Esophagus squamous epithelium (tissue), 4 donors: ENCODE measurements at regions not wholly inside any gene's neighbourhood (a gene's known extent, or its start where the extent isn't known, plus 50 kb on each side); places are given as distances from the start of the nearest gene placed in this dataset.

Experiments used
- CTCF ChIP-seq, 6 experiments: fragments of 450-650 bp in 4 of 6; fragments of 200-600 bp in 2 of 6; sonication (generic) in 2 of 6; IDR thresholded peaks; one replicate each; pipeline ENCODE4 v1.5.1; 2016 to 2019; ENCODE audit warnings: antibody characterized with exemption in 6 of 6, mild to moderate bottlenecking in 4 of 6, moderate library complexity in 4 of 6
- POLR2A ChIP-seq, 4 donors: fragments of 450-650 bp; IDR thresholded peaks; one replicate each; pipeline ENCODE4 v1.6.1; 2017; ENCODE audit warnings: antibody characterized with exemption in 4 of 4, mild to moderate bottlenecking in 4 of 4, moderate library complexity in 3 of 4

- no peak for TF ChIP-seq CTCF (IDR thresholded peaks at IDR 0.05)
- TF ChIP-seq POLR2A (IDR thresholded peaks at IDR 0.05): no peak
These were observed 334.1 kb upstream of the TPM1 start for GRCh38 chr15:62708470-62708869.
